Ovary (tissue), 7 donors: ENCODE measurements at regions not wholly inside any gene's neighbourhood (a gene's known extent, or its start where the extent isn't known, plus 50 kb on each side); places are given as distances from the start of the nearest gene placed in this dataset.

Source experiments
- DNase-seq, 5 donors: peaks; one replicate each; pipeline ENCODE4 v3.0.0-alpha.2; 2019 to 2020
- H3K27ac ChIP-seq, 2 donors: fragments of 200-600 bp; one replicate each; pipeline versions ENCODE4 v1.5.1 to v1.8.0; 2019 to 2022
- H3K27me3 ChIP-seq: fragments of 200-600 bp; one replicate; pipeline ENCODE4 v1.8.0; 2022
- H3K36me3 ChIP-seq: fragments of 200-600 bp; sonication (generic); one replicate; pipeline ENCODE4 v1.5.1; 2019
- H3K4me1 ChIP-seq: one replicate; pipeline ENCODE4 v1.8.1; 2013; ENCODE audit warnings: mild to moderate bottlenecking, moderate library complexity; ENCODE audit not compliant: insufficient read depth
- H3K4me3 ChIP-seq: fragments of 200-600 bp; sonication (generic); one replicate; pipeline ENCODE4 v1.5.1; 2017
- H3K9me3 ChIP-seq, 2 donors: fragments of 200-600 bp in 1 of 2; sonication (generic) in 1 of 2; one replicate each; pipeline versions ENCODE4 v1.5.1 to v1.8.1; 2013 to 2019; ENCODE audit warnings: mild to moderate bottlenecking in 1 of 2, moderate library complexity in 1 of 2
- CTCF ChIP-seq, 3 donors: fragments of 450-650 bp in 2 of 3; fragments of 200-600 bp in 1 of 3; IDR thresholded peaks; one replicate each; pipeline versions ENCODE4 v1.5.1 to v1.8.0; 2016 to 2022; ENCODE audit warnings: antibody characterized with exemption in 3 of 3, mild to moderate bottlenecking in 1 of 3
- EP300 ChIP-seq: sonication (generic); formaldehyde crosslinking; IDR thresholded peaks from one replicate; pipeline ENCODE4 v1.6.1; 2017; ENCODE audit warnings: antibody characterized with exemption
- POLR2A ChIP-seq: fragments of 450-650 bp; IDR thresholded peaks from one replicate; pipeline ENCODE4 v1.6.1; 2017; ENCODE audit warnings: antibody characterized with exemption, mild to moderate bottlenecking, moderate library complexity
- WGBS, 3 donors: extraction: QIAGEN DNeasy Blood & Tissue Kit in 1 of 3; methylation state at CpG; one replicate each; pipeline versions ENCODE4 v1.1.5 to v1.1.7; 2013 to 2017; 5-methylcytosine and 5-hydroxymethylcytosine counted together
- intact Hi-C, 4 donors: fragments of 100-400 bp; cut with DNase I; formaldehyde crosslinking; loops; one replicate each; pipeline versions ENCODE4 v1.11.0 to v1.15.1; 2022 to 2023
- donor health status: DM: no; HTN: no; CAD: no; lungs with moderate emphysema.
- donor health status: DM: no; HTN: no; CAD: no.
- donor health status: Bipolar disorder and iron deficiency.
- donor health status: DM: no; HTN: no; CAD: no.
- donor health status: DM: yes; HTN: yes; CAD: no.

GRCh38 chr15:94780166-94780565, 548.8 kb downstream of the MCTP2 start:
- WGBS, 3 donors = 90 to 95% (median 94%) methylated on average over 4 of the region's 4 CpGs

DNA sequence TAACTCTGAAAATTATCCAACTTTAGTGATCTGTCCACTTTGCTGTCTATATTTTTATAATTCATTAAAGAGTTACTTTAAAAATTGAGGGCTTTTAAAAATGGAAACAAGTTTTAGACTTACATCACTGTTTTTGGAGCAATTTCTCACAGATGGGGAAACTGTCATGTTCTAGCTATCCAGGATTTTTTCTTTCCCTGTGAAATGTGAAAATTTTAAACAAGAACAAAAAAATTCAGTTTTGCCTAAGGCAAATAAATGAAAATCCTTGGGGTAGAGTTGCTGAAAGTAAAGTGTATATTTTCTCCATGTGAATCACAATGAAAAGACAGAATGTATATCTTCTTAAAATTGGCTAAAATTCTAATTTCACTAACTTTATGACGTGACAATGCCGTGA, 553.7 kb downstream of the MCTP2 start:
- Histone ChIP-seq H3K36me3 (no peaks in the 10 kb centered on the region), H3K27ac (no peak overlapping the region), H3K9me3 (no peaks in the 10 kb centered on the region), H3K4me3 (no peak overlapping the region), H3K4me1 (no peaks in the 10 kb centered on the region), H3K27me3 (no peaks in the 10 kb centered on the region)
- WGBS, 3 donors = 82 to 90% (median 87%) methylated on average over 2 of the region's 2 CpGs
- DNase-seq = no peak
- TF ChIP-seq CTCF (IDR thresholded peaks at IDR 0.05) (no peak), EP300 (no peak), POLR2A (no peak)
- intact Hi-C loops = no loop called here

More at GRCh38 chr15:94780166-94780565, 548.8 kb downstream of the MCTP2 start:
- no peak overlapping the region for H3K4me3 ChIP-seq
- H3K4me1 ChIP-seq = no peaks in the 10 kb centered on the region
- no peak overlapping the region for H3K27ac ChIP-seq
- intact Hi-C loops = no loop called here
- no peaks in the 10 kb centered on the region for H3K27me3 ChIP-seq
- no peaks in the 10 kb centered on the region for H3K36me3 ChIP-seq
- no peak for DNase-seq
- TF ChIP-seq CTCF (IDR thresholded peaks at IDR 0.05) = no peak
- TF ChIP-seq POLR2A = no peak
- TF ChIP-seq EP300 = no peak
- H3K9me3 ChIP-seq = no peaks in the 10 kb centered on the region

DNA sequence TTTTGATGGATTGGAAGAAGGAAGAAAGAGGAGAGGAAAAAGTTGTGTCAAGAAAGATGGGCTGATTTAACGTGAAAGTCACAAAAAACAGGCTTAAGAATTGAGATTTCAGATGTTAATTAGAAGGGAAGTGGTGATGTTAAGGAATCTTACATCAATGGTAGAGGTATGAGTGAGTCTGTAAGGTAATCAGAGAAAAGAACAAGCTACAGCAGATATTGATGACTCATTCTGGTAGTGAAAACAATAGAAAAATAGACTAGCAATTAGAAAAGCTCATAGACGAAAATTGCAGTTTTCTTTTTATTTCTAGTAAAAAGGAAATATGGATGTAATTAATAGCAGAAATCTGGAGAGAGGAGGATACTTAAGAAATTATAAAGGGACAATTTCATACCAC, 559.6 kb downstream of the MCTP2 start:
- H3K36me3 ChIP-seq = no peaks in the 10 kb centered on the region
- no peak overlapping the region for H3K4me3 ChIP-seq
- no peaks in the 10 kb centered on the region for H3K27me3 ChIP-seq
- WGBS, 3 donors = 62 to 69% (median 63%) methylated on average over 2 of the region's 2 CpGs
- DNase-seq = no peak
- no peak for TF ChIP-seq POLR2A
- TF ChIP-seq EP300 = no peak
- TF ChIP-seq CTCF (IDR thresholded peaks at IDR 0.05) = no peak
- intact Hi-C loops = no loop called here
- H3K9me3 ChIP-seq = no peaks in the 10 kb centered on the region
- H3K27ac ChIP-seq = no peak overlapping the region
- H3K4me1 ChIP-seq = no peaks in the 10 kb centered on the region

DNA sequence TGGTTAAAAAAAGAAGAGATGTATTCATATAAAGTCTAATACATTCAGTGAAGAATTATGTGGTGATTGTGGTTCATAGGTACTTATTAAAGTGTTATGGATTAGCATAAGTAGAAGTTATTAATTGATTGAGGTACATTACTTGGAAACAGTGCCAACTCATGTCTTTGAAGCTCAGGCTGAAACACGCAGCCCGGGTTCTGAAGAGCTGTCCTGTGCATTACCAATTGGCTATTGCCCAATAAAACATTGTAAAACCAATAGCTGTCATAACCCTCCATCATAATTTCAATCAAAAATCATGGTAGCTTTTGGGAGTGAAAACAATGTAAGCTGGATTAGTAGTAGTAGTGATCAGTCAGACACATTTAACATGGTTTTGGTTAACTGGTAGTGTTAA, 560.1 kb downstream of the MCTP2 start:
- Histone ChIP-seq H3K4me3 (no peak overlapping the region), H3K36me3 (no peaks in the 10 kb centered on the region), H3K4me1 (no peaks in the 10 kb centered on the region), H3K27me3 (no peaks in the 10 kb centered on the region), H3K9me3 (no peaks in the 10 kb centered on the region), H3K27ac (no peak overlapping the region)
- no peak for TF ChIP-seq CTCF (IDR thresholded peaks at IDR 0.05)
- no peak for TF ChIP-seq POLR2A
- TF ChIP-seq EP300 = no peak
- WGBS, 3 donors = 88 to 91% (median 90%) methylated on average over 2 of the region's 2 CpGs
- intact Hi-C loops = no loop called here
- DNase-seq = no peak

- DNase-seq = no peak
- Histone ChIP-seq H3K9me3 (no peaks in the 10 kb centered on the region), H3K36me3 (no peaks in the 10 kb centered on the region), H3K4me3 (no peak overlapping the region), H3K27ac (no peak overlapping the region), H3K4me1 (no peaks in the 10 kb centered on the region), H3K27me3 (no peaks in the 10 kb centered on the region)
- WGBS, 3 donors = 75 to 86% (median 82%) methylated on average over 2 of the region's 2 CpGs
- TF ChIP-seq EP300 (no peak), POLR2A (no peak), CTCF (IDR thresholded peaks at IDR 0.05) (no peak)
- intact Hi-C loops = no loop called here
Measured at GRCh38 chr15:94792196-94792595, 560.8 kb downstream of the MCTP2 start.
